ENCODE measurements at regions not wholly inside any gene's neighbourhood (a gene's known extent, or its start where the extent isn't known, plus 50 kb on each side); places are given as distances from the start of the nearest gene placed in this dataset.
"Not testable (repeated sequence)": the region's sequence is repeated elsewhere in the genome, so short reads cannot be mapped to it uniquely, and the experiment has no call there.

GRCh38 chr2:89152501-89152900 is 461.0 kb downstream of the RPIA start:
- TF ChIP-seq MAX (IDR thresholded peaks at IDR 0.05; ENCODE audit: low read depth, low read length); YY1 (IDR thresholded peaks at IDR 0.05; ENCODE audit: low read depth, low read length); POLR2A (IDR thresholded peaks at IDR 0.05; ENCODE audit: low read depth, low read length); NR2C2 (IDR thresholded peaks at IDR 0.05; ENCODE audit: borderline replicate concordance, control insufficient read depth, insufficient read length, low read depth); EP300 (IDR thresholded peaks at IDR 0.05; ENCODE audit: borderline replicate concordance in 1 of 2, control insufficient read depth in 1 of 2, low read depth in 2 of 2, low read length in 2 of 2); BRCA1 (IDR thresholded peaks at IDR 0.05; ENCODE audit: low read depth, low read length); SUZ12 (IDR thresholded peaks at IDR 0.05; ENCODE audit: unreplicated experiment): not testable (repeated sequence)
- TF ChIP-seq, protein P1, sequence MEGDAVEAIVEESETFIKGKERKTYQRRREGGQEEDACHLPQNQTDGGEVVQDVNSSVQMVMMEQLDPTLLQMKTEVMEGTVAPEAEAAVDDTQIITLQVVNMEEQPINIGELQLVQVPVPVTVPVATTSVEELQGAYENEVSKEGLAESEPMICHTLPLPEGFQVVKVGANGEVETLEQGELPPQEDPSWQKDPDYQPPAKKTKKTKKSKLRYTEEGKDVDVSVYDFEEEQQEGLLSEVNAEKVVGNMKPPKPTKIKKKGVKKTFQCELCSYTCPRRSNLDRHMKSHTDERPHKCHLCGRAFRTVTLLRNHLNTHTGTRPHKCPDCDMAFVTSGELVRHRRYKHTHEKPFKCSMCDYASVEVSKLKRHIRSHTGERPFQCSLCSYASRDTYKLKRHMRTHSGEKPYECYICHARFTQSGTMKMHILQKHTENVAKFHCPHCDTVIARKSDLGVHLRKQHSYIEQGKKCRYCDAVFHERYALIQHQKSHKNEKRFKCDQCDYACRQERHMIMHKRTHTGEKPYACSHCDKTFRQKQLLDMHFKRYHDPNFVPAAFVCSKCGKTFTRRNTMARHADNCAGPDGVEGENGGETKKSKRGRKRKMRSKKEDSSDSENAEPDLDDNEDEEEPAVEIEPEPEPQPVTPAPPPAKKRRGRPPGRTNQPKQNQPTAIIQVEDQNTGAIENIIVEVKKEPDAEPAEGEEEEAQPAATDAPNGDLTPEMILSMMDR (IDR thresholded peaks at IDR 0.05 in 2 of 3, conservative IDR thresholded peaks at IDR 0.05 in 1 of 3; ENCODE audit: control insufficient read depth in 2 of 3, extremely low read depth in 1 of 3, insufficient read depth in 1 of 3, low read depth in 3 of 3, low read length in 3 of 3), result not testable (repeated sequence)
- TF ChIP-seq, protein P2, sequence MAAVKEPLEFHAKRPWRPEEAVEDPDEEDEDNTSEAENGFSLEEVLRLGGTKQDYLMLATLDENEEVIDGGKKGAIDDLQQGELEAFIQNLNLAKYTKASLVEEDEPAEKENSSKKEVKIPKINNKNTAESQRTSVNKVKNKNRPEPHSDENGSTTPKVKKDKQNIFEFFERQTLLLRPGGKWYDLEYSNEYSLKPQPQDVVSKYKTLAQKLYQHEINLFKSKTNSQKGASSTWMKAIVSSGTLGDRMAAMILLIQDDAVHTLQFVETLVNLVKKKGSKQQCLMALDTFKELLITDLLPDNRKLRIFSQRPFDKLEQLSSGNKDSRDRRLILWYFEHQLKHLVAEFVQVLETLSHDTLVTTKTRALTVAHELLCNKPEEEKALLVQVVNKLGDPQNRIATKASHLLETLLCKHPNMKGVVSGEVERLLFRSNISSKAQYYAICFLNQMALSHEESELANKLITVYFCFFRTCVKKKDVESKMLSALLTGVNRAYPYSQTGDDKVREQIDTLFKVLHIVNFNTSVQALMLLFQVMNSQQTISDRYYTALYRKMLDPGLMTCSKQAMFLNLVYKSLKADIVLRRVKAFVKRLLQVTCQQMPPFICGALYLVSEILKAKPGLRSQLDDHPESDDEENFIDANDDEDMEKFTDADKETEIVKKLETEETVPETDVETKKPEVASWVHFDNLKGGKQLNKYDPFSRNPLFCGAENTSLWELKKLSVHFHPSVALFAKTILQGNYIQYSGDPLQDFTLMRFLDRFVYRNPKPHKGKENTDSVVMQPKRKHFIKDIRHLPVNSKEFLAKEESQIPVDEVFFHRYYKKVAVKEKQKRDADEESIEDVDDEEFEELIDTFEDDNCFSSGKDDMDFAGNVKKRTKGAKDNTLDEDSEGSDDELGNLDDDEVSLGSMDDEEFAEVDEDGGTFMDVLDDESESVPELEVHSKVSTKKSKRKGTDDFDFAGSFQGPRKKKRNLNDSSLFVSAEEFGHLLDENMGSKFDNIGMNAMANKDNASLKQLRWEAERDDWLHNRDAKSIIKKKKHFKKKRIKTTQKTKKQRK (IDR thresholded peaks at IDR 0.05; ENCODE audit: low read depth, low read length), result not testable (repeated sequence)
